ENCODE measurements at regions not wholly inside any gene's neighbourhood (a gene's known extent, or its start where the extent isn't known, plus 50 kb on each side); places are given as distances from the start of the nearest gene placed in this dataset.
A peak's percentile ranks its signal among the peaks of the same experiment; 100 is the strongest.

- TF ChIP-seq IKZF1 (IDR thresholded peaks at IDR 0.05) (no peak), MAFG (CRISPR knock-in tag; IDR thresholded peaks at IDR 0.05) (no peak), TOE1 (CRISPR knock-in tag; IDR thresholded peaks at IDR 0.05) (no peak)
These were observed 259.6 kb upstream of the GNPDA2 start (continued) for GRCh38 chr4:44985938-44986337.

GRCh38 chr4:44985152-44985551 lies 258.8 kb upstream of the GNPDA2 start:
- intact Hi-C loops (cut with micrococcal nuclease; ENCODE audit: unreplicated experiment): no loop called here
- Histone ChIP-seq H3K4me2 (ENCODE audit: low read depth, low read length) (no peak overlapping the region), H2AFZ (ENCODE audit: low read length) (no peak overlapping the region), H3K4me1 (ENCODE audit: insufficient read depth, low read length) (no peaks in the 10 kb centered on the region), H3K9ac (ENCODE audit: insufficient read depth, low read depth, low read length) (no peak overlapping the region), H4K20me1 (ENCODE audit: insufficient read depth, low read length) (no peaks in the 10 kb centered on the region), H3K27me3 (ENCODE audit: control insufficient read depth in 1 of 2, insufficient read depth in 2 of 2, low read length in 2 of 2) (no peaks in the 10 kb centered on the region), H3K27ac (ENCODE audit: extremely low read length, insufficient read depth, low read length) (no peak overlapping the region), H3K9me3 (ENCODE audit: low read length) (peaks cover 82% of the 10 kb centered on the region), H3K79me2 (ENCODE audit: insufficient read depth, low read length) (no peaks in the 10 kb centered on the region), H3K36me3 (replicated peaks in 1 of 2; ENCODE audit: control insufficient read depth in 1 of 2, insufficient read depth in 2 of 2, low read length in 2 of 2) (no peaks in the 10 kb centered on the region), H3K4me3 (replicated peaks in 1 of 3; ENCODE audit: insufficient read depth in 1 of 3, low read depth in 2 of 3, low read length in 3 of 3) (no peak overlapping the region)
- ATAC-seq (no peak), FAIRE-seq (no peak), DNase-seq (ENCODE audit: low spot score) (no peak)
- WGBS (ENCODE audit: low lambda C conversion rate): 0% methylated on average over 2 of the region's 2 CpGs
- CTCF ChIA-PET (ENCODE audit: low intra/inter-chr PET ratio, low total read pairs): no interaction called here
- POLR2A ChIA-PET: no interaction called here
- no peak for TF ChIP-seq ZNF121 (CRISPR knock-in tag; IDR thresholded peaks at IDR 0.05)
- peak; percentile 94 to 98 for TF ChIP-seq MAFK (conservative IDR thresholded peaks at IDR 0.05 in 1 of 2, IDR thresholded peaks at IDR 0.05 in 1 of 2; ENCODE audit: low read length in 2 of 2)
- TF ChIP-seq ZNF879 (CRISPR knock-in tag; IDR thresholded peaks at IDR 0.05): no peak
- TF ChIP-seq, protein P1, sequence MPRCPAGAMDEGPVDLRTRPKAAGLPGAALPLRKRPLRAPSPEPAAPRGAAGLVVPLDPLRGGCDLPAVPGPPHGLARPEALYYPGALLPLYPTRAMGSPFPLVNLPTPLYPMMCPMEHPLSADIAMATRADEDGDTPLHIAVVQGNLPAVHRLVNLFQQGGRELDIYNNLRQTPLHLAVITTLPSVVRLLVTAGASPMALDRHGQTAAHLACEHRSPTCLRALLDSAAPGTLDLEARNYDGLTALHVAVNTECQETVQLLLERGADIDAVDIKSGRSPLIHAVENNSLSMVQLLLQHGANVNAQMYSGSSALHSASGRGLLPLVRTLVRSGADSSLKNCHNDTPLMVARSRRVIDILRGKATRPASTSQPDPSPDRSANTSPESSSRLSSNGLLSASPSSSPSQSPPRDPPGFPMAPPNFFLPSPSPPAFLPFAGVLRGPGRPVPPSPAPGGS (CRISPR knock-in tag; IDR thresholded peaks at IDR 0.05): no peak
- TF ChIP-seq, protein P2, sequence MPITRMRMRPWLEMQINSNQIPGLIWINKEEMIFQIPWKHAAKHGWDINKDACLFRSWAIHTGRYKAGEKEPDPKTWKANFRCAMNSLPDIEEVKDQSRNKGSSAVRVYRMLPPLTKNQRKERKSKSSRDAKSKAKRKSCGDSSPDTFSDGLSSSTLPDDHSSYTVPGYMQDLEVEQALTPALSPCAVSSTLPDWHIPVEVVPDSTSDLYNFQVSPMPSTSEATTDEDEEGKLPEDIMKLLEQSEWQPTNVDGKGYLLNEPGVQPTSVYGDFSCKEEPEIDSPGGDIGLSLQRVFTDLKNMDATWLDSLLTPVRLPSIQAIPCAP (CRISPR knock-in tag; IDR thresholded peaks at IDR 0.05; ENCODE audit: low read depth): no peak
- no peak for TF ChIP-seq ZNF354B (CRISPR knock-in tag; IDR thresholded peaks at IDR 0.05)
- TF ChIP-seq GFI1 (CRISPR knock-in tag; IDR thresholded peaks at IDR 0.05; ENCODE audit: borderline replicate concordance): no peak
- TF ChIP-seq NR1H2 (CRISPR knock-in tag; IDR thresholded peaks at IDR 0.05; ENCODE audit: borderline replicate concordance, low read depth): no peak
- no peak for TF ChIP-seq ZNF430 (CRISPR knock-in tag; IDR thresholded peaks at IDR 0.05)
- TF ChIP-seq POGK (CRISPR knock-in tag; conservative IDR thresholded peaks at IDR 0.05): no peak
- TF ChIP-seq ZNF562 (CRISPR knock-in tag; IDR thresholded peaks at IDR 0.05; ENCODE audit: borderline replicate concordance): no peak
- TF ChIP-seq ISX (CRISPR knock-in tag; conservative IDR thresholded peaks at IDR 0.05): no peak
- TF ChIP-seq PAX8 (CRISPR knock-in tag; IDR thresholded peaks at IDR 0.05; ENCODE audit: borderline replicate concordance): no peak
- peak; percentile 97 for TF ChIP-seq MAFF (IDR thresholded peaks at IDR 0.05; ENCODE audit: low read depth, low read length)
- no peak for TF ChIP-seq CCAR2 (optimal IDR thresholded peaks at IDR 0.05; ENCODE audit: low read depth, low read length)
- in situ Hi-C loops (cut with HindIII; ENCODE audit: extremely low pct_ligation_motif_present, low pct_unique_long_range_greater_than_20kb): no loop called here
- no TSS peak for BruUV-seq (replicated peaks)

All from HepG2 (cell line).